ENCODE measurements at regions not wholly inside any gene's neighbourhood (a gene's known extent, or its start where the extent isn't known, plus 50 kb on each side); places are given as distances from the start of the nearest gene placed in this dataset.
"Not testable (repeated sequence)": the region's sequence is repeated elsewhere in the genome, so short reads cannot be mapped to it uniquely, and the experiment has no call there.

DNA sequence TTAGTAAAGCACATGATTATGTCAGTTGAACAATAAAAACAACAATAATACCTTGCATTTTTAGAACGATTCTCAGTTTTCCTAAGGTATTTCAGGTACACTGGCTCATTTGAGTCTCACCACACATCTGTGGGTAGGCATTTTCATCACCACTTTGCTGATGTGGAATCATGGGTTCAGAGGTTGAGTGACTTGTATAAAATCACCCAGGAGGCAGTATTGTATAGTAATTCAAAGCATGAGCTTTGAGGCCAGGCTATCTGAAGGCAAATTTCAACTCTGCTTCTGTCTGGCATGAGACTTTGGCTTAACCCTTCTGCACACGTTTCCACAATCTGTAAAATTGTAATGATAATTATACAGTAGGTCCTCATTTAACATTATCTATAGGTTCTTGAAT lies 183.9 kb upstream of the CMC1 start:
- no peak overlapping the region for H3K27ac Mint-ChIP-seq
- no peak overlapping the region for H3K4me3 Mint-ChIP-seq (ENCODE audit: low read depth)
- intact Hi-C loops (cut with micrococcal nuclease), result loop anchor here (10.0 kb wide), 1 partner anchor 463 kb away; no protein-coding TSS in a partner anchor
- no peaks in the 10 kb centered on the region for H3K36me3 Mint-ChIP-seq (ENCODE audit: low read depth)
- H3K4me1 Mint-ChIP-seq (ENCODE audit: low read depth), result peaks cover 8% of the 10 kb centered on the region
- peaks cover 3% of the 10 kb centered on the region for H3K9me3 Mint-ChIP-seq
- no peak for DNase-seq (ENCODE audit: low spot score)
- H3K27me3 Mint-ChIP-seq (ENCODE audit: low read depth), result peaks cover 4% of the 10 kb centered on the region

DNA sequence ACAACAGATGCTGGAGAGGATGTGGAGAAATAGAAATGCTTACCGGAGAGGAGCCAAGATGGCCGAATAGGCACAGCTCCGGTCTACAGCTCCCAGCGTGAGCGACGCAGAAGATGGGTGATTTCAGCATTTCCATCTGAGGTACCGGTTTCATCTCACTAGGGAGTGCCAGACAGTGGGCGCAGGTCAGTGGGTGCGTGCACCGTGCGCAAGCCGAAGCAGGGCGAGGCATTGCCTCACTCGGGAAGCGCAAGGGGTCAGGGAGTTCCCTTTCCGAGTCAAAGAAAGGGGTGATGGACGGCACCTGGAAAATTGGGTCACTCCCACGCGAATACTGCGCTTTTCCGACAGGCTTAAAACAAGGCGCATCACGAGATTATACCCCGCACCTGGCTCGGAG lies 182.2 kb upstream of the CMC1 start:
- intact Hi-C loops (cut with micrococcal nuclease), result loop anchor here (10.0 kb wide), 1 partner anchor 464 kb away; no protein-coding TSS in a partner anchor
- not testable (repeated sequence) for H3K9me3 Mint-ChIP-seq; H3K36me3 Mint-ChIP-seq (ENCODE audit: low read depth); H3K4me1 Mint-ChIP-seq (ENCODE audit: low read depth); H3K27ac Mint-ChIP-seq; DNase-seq (ENCODE audit: low spot score); H3K4me3 Mint-ChIP-seq (ENCODE audit: low read depth); H3K27me3 Mint-ChIP-seq (ENCODE audit: low read depth)

GRCh38 chr3:28066020-28066419 lies 175.4 kb upstream of the CMC1 start:
- Mint-ChIP-seq H3K36me3 (ENCODE audit: low read depth) (no peaks in the 10 kb centered on the region), H3K27me3 (ENCODE audit: low read depth) (no peaks in the 10 kb centered on the region), H3K9me3 (peaks cover 5% of the 10 kb centered on the region), H3K4me3 (ENCODE audit: low read depth) (no peak overlapping the region), H3K4me1 (ENCODE audit: low read depth) (no peaks in the 10 kb centered on the region), H3K27ac (no peak overlapping the region)
- DNase-seq (ENCODE audit: low spot score), result no peak
- intact Hi-C loops (cut with micrococcal nuclease), result no loop called here

GRCh38 chr3:28067014-28067413 lies 174.4 kb upstream of the CMC1 start:
- intact Hi-C loops (cut with micrococcal nuclease), result no loop called here
- no peak for DNase-seq (ENCODE audit: low spot score)
- Mint-ChIP-seq H3K9me3 (peaks cover 5% of the 10 kb centered on the region), H3K4me1 (ENCODE audit: low read depth) (no peaks in the 10 kb centered on the region), H3K27me3 (ENCODE audit: low read depth) (peaks cover 4% of the 10 kb centered on the region), H3K4me3 (ENCODE audit: low read depth) (no peak overlapping the region), H3K36me3 (ENCODE audit: low read depth) (no peaks in the 10 kb centered on the region), H3K27ac (no peak overlapping the region)

- no peak for DNase-seq (ENCODE audit: low spot score)
- Mint-ChIP-seq H3K4me1 (ENCODE audit: low read depth) (no peaks in the 10 kb centered on the region), H3K27ac (no peak overlapping the region), H3K27me3 (ENCODE audit: low read depth) (peaks cover 7% of the 10 kb centered on the region), H3K36me3 (ENCODE audit: low read depth) (no peaks in the 10 kb centered on the region), H3K4me3 (ENCODE audit: low read depth) (no peak overlapping the region), H3K9me3 (peaks cover 2% of the 10 kb centered on the region)
- intact Hi-C loops (cut with micrococcal nuclease), result no loop called here
Measured at GRCh38 chr3:28068342-28068741, 173.1 kb upstream of the CMC1 start.

- Mint-ChIP-seq H3K9me3 (peaks cover 2% of the 10 kb centered on the region), H3K4me3 (ENCODE audit: low read depth) (no peak overlapping the region), H3K4me1 (ENCODE audit: low read depth) (no peaks in the 10 kb centered on the region), H3K27ac (no peak overlapping the region), H3K27me3 (ENCODE audit: low read depth) (peaks cover 9% of the 10 kb centered on the region), H3K36me3 (ENCODE audit: low read depth) (no peaks in the 10 kb centered on the region)
- DNase-seq (ENCODE audit: low spot score), result no peak
- intact Hi-C loops (cut with micrococcal nuclease), result no loop called here
Measured at GRCh38 chr3:28069438-28069837, 172.0 kb upstream of the CMC1 start.

- Mint-ChIP-seq H3K36me3 (ENCODE audit: low read depth) (no peaks in the 10 kb centered on the region), H3K4me3 (ENCODE audit: low read depth) (no peak overlapping the region), H3K9me3 (no peaks in the 10 kb centered on the region), H3K4me1 (ENCODE audit: low read depth) (no peaks in the 10 kb centered on the region), H3K27me3 (ENCODE audit: low read depth) (peaks cover 9% of the 10 kb centered on the region), H3K27ac (no peak overlapping the region)
- intact Hi-C loops (cut with micrococcal nuclease), result no loop called here
- DNase-seq (ENCODE audit: low spot score), result no peak
Measured at GRCh38 chr3:28076246-28076645, 165.2 kb upstream of the CMC1 start.

GRCh38 chr3:28077572-28077971 lies 163.8 kb upstream of the CMC1 start:
- Mint-ChIP-seq H3K4me1 (ENCODE audit: low read depth) (no peaks in the 10 kb centered on the region), H3K27me3 (ENCODE audit: low read depth) (peaks cover 4% of the 10 kb centered on the region), H3K27ac (no peak overlapping the region), H3K9me3 (no peaks in the 10 kb centered on the region), H3K36me3 (ENCODE audit: low read depth) (no peaks in the 10 kb centered on the region), H3K4me3 (ENCODE audit: low read depth) (no peak overlapping the region)
- DNase-seq (ENCODE audit: low spot score), result no peak
- intact Hi-C loops (cut with micrococcal nuclease), result no loop called here

DNA sequence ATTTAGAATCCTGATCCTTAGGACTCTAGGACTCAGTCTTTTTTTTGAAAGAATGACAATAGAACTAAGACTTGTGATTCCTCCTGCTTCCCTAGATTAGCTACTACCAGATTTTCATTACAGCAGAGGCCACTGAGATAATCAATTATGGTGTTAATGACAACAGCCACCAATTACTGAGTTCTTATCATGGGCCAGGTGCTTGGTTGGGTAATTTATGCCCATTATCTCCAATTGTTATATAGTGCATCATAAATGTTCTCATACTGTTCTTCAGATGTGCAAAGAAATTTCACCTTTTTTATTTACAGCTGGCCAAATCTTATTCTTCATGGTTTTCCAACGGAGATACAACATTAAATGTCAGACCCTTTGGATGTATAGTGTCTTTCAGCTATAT lies 162.9 kb upstream of the CMC1 start:
- intact Hi-C loops (cut with micrococcal nuclease), result no loop called here
- Mint-ChIP-seq H3K4me3 (ENCODE audit: low read depth) (no peak overlapping the region), H3K9me3 (no peaks in the 10 kb centered on the region), H3K27ac (no peak overlapping the region), H3K27me3 (ENCODE audit: low read depth) (peaks cover 2% of the 10 kb centered on the region), H3K36me3 (ENCODE audit: low read depth) (no peaks in the 10 kb centered on the region), H3K4me1 (ENCODE audit: low read depth) (no peaks in the 10 kb centered on the region)
- DNase-seq (ENCODE audit: low spot score), result no peak

- no peak overlapping the region for H3K4me3 Mint-ChIP-seq (ENCODE audit: low read depth)
- DNase-seq (ENCODE audit: low spot score), result no peak
- no peaks in the 10 kb centered on the region for H3K36me3 Mint-ChIP-seq (ENCODE audit: low read depth)
- H3K27ac Mint-ChIP-seq, result no peak overlapping the region
- no peaks in the 10 kb centered on the region for H3K9me3 Mint-ChIP-seq
- intact Hi-C loops (cut with micrococcal nuclease), result no loop called here
- H3K4me1 Mint-ChIP-seq (ENCODE audit: low read depth), result no peaks in the 10 kb centered on the region
- H3K27me3 Mint-ChIP-seq (ENCODE audit: low read depth), result no peaks in the 10 kb centered on the region
Measured at GRCh38 chr3:28080716-28081115, 160.7 kb upstream of the CMC1 start.

DNA sequence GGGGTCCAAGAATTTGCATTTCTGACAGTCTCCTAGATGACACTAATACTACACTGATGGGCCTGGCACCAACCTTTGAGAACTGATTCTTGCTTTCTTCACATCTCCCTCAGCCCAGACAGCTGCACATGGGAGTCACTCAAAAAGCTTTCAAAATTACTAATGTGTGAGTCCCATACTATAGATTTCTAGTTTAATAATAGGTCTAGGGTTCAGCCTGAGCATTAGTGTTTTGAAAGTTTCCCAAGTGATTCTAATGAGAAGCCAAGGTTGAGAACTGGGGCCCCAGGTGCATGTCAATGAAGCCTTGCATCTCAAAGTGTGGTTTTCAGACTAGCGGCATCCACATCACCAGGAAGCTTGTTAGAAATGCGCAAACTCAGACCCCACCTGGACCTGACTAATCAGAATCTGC lies 159.9 kb upstream of the CMC1 start:
- no peak for DNase-seq (ENCODE audit: low spot score)
- Mint-ChIP-seq H3K27ac (no peak overlapping the region), H3K36me3 (ENCODE audit: low read depth) (no peaks in the 10 kb centered on the region), H3K9me3 (no peaks in the 10 kb centered on the region), H3K4me3 (ENCODE audit: low read depth) (no peak overlapping the region), H3K4me1 (ENCODE audit: low read depth) (no peaks in the 10 kb centered on the region), H3K27me3 (ENCODE audit: low read depth) (no peaks in the 10 kb centered on the region)
- intact Hi-C loops (cut with micrococcal nuclease), result no loop called here

GRCh38 chr3:28087591-28087990 lies 153.8 kb upstream of the CMC1 start:
- H3K36me3 Mint-ChIP-seq (ENCODE audit: low read depth), result no peaks in the 10 kb centered on the region
- intact Hi-C loops (cut with micrococcal nuclease), result no loop called here

DNA sequence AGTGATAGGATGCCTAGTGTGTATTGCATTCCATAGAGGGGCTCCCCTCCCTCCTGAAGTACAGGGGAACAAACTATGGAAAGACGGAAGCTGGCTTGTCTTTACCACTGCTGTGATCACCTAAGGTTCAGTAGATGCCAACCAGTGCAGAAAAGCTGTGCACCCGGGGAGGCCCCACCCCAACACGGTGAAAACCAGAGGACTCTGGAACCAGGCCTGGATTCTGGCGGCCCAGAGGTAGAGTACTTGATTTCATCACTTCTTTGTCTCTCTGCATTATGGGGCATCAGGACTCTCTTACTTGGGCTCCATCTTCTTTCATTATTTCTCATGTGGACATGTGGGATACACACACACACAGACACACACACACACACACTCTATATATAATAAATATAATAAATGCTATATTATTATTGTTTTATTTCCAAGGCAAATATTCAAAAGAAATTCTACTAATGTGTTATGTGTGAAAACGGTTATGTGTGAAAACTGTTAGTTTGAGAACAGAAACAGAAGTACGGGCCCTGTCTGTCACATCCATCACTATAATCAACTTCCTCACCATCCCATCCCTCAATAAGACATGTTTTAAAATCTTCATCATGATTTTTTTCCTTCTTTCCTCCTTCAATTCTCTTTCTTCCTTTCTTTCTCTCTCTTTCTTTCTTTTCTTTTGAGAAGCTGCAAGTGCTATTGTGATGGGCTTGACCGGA lies 152.4 kb upstream of the CMC1 start:
- Mint-ChIP-seq H3K4me3 (ENCODE audit: low read depth) (no peak overlapping the region), H3K27ac (no peak overlapping the region), H3K27me3 (ENCODE audit: low read depth) (peaks cover 1% of the 10 kb centered on the region), H3K9me3 (peaks cover 14% of the 10 kb centered on the region), H3K4me1 (ENCODE audit: low read depth) (no peaks in the 10 kb centered on the region), H3K36me3 (ENCODE audit: low read depth) (no peaks in the 10 kb centered on the region)
- no peak for DNase-seq (ENCODE audit: low spot score)
- intact Hi-C loops (cut with micrococcal nuclease), result no loop called here

More at GRCh38 chr3:28087591-28087990, 153.8 kb upstream of the CMC1 start:
- Mint-ChIP-seq H3K27ac (no peak overlapping the region), H3K4me1 (ENCODE audit: low read depth) (no peaks in the 10 kb centered on the region), H3K9me3 (peaks cover under 1% of the 10 kb centered on the region), H3K4me3 (ENCODE audit: low read depth) (no peak overlapping the region), H3K27me3 (ENCODE audit: low read depth) (peaks cover 1% of the 10 kb centered on the region)
- no peak for DNase-seq (ENCODE audit: low spot score)

- H3K4me3 Mint-ChIP-seq (ENCODE audit: low read depth), result no peak overlapping the region
- no peaks in the 10 kb centered on the region for H3K4me1 Mint-ChIP-seq (ENCODE audit: low read depth)
- no peaks in the 10 kb centered on the region for H3K36me3 Mint-ChIP-seq (ENCODE audit: low read depth)
- peaks cover 1% of the 10 kb centered on the region for H3K27me3 Mint-ChIP-seq (ENCODE audit: low read depth)
- no peak for DNase-seq (ENCODE audit: low spot score)
- H3K9me3 Mint-ChIP-seq, result peaks cover 17% of the 10 kb centered on the region
- H3K27ac Mint-ChIP-seq, result no peak overlapping the region
- intact Hi-C loops (cut with micrococcal nuclease), result no loop called here
Measured at GRCh38 chr3:28089527-28089897, 151.9 kb upstream of the CMC1 start.
